H1 (cell line): ENCODE measurements at regions not wholly inside any gene's neighbourhood (a gene's known extent, or its start where the extent isn't known, plus 50 kb on each side); places are given as distances from the start of the nearest gene placed in this dataset.

Experiments
- CTCF ChIA-PET: fragments of 300-600 bp; sonication (Branson Sonifier 250); formaldehyde crosslinking; loops from one replicate; lab custom pipeline; 2021; ENCODE audit not compliant: partially characterized antibody; lab: Charles Lee
- POLR2A ChIA-PET: fragments of 300-600 bp; sonication (Branson Sonifier 250); formaldehyde crosslinking; loops from one replicate; lab custom pipeline; 2021; ENCODE audit warnings: inconsistent platforms; ENCODE audit not compliant: partially characterized antibody; lab: Charles Lee
- DNase-seq, 2 experiments: peaks; one replicate each; pipeline versions ENCODE4 v3.0.0 to v3.0.0-alpha.2; 2010 to 2022; ENCODE audit warnings: low spot score in 2 of 2, low read depth in 1 of 2, mixed read lengths in 1 of 2
- FAIRE-seq: peaks from 2 replicates; lab custom pipeline; 2011; peaks lifted over from hg19 to GRCh38; lab: Jason Lieb, UNC
- H2AFZ ChIP-seq: 2 replicates; pipeline ENCODE4 v1.8.1; 2012; ENCODE audit warnings: low read length, inconsistent platforms
- H2AK5ac ChIP-seq: 2 replicates; pipeline ENCODE4 v1.6.1; 2013; ENCODE audit warnings: low read depth, low read length
- H2BK120ac ChIP-seq: replicated peaks from 2 replicates; pipeline ENCODE3; 2013; ENCODE audit warnings: low read depth, low read length, inconsistent platforms
- H2BK12ac ChIP-seq: 2 replicates; pipeline ENCODE4 v1.6.1; 2013; ENCODE audit warnings: low read depth, low read length
- H2BK15ac ChIP-seq: 2 replicates; pipeline ENCODE4 v1.6.1; 2013; ENCODE audit warnings: low read length
- H2BK20ac ChIP-seq: 2 replicates; pipeline ENCODE4 v1.6.1; 2013; ENCODE audit warnings: low read length
- H2BK5ac ChIP-seq: 2 replicates; pipeline ENCODE4 v1.6.1; 2013; ENCODE audit warnings: low read depth, low read length
- H3K14ac ChIP-seq: 2 replicates; pipeline ENCODE4 v1.6.1; 2013; ENCODE audit warnings: inconsistent platforms; ENCODE audit not compliant: insufficient read length
- H3K18ac ChIP-seq: 2 replicates; pipeline ENCODE4 v1.6.1; 2013; ENCODE audit warnings: low read length; ENCODE audit errors: extremely low read depth
- H3K23ac ChIP-seq: 2 replicates; pipeline ENCODE4 v1.6.1; 2013; ENCODE audit warnings: inconsistent platforms; ENCODE audit not compliant: insufficient read length
- H3K23me2 ChIP-seq: 2 replicates; pipeline ENCODE4 v1.6.1; 2013; ENCODE audit warnings: low read depth, low read length
- H3K27ac ChIP-seq: 2 replicates; pipeline ENCODE4 v1.6.1; 2011; ENCODE audit warnings: low read depth, low read length, inconsistent platforms
- H3K27me3 ChIP-seq, 4 experiments: replicated peaks in 1 of 4; 1 replicate in 1 of 4; 2 replicates in 3 of 4; pipeline versions ENCODE4 v1.6.1 to v1.8.1; 2011 to 2013; ENCODE audit warnings: low read length in 3 of 4, mild to moderate bottlenecking in 3 of 4, inconsistent platforms in 2 of 4, mixed read lengths in 2 of 4, moderate library complexity in 1 of 4; ENCODE audit not compliant: control insufficient read depth in 3 of 4, insufficient read depth in 3 of 4; ENCODE audit errors: extremely low read depth in 1 of 4
- H3K36me3 ChIP-seq, 4 experiments: 2 replicates each; pipeline versions ENCODE4 v1.6.1 to v1.8.1; 2011 to 2013; ENCODE audit warnings: mild to moderate bottlenecking in 4 of 4, low read length in 3 of 4, moderate library complexity in 2 of 4, control low read depth in 1 of 4, inconsistent platforms in 1 of 4; ENCODE audit not compliant: insufficient read depth in 4 of 4, control insufficient read depth in 2 of 4
- H3K4ac ChIP-seq: replicated peaks from 2 replicates; pipeline ENCODE3; 2013; ENCODE audit warnings: low read length, low read depth, mixed read lengths, inconsistent platforms; ENCODE audit not compliant: insufficient read length
- H3K4me1 ChIP-seq, 4 experiments: replicated peaks in 1 of 4; 1 replicate in 1 of 4; 2 replicates in 3 of 4; pipeline versions ENCODE4 v1.6.1 to v1.8.1; 2011 to 2013; ENCODE audit warnings: low read length in 3 of 4, inconsistent platforms in 2 of 4, mixed read lengths in 1 of 4; ENCODE audit not compliant: insufficient read depth in 4 of 4, control insufficient read depth in 3 of 4
- H3K4me2 ChIP-seq, 2 experiments: 2 replicates each; pipeline versions ENCODE4 v1.6.1 to v1.8.1; 2011 to 2013; ENCODE audit warnings: low read depth in 2 of 2, low read length in 2 of 2, control low read depth in 1 of 2, inconsistent platforms in 1 of 2, mild to moderate bottlenecking in 1 of 2; ENCODE audit not compliant: insufficient read depth in 1 of 2
- H3K4me3 ChIP-seq, 4 experiments: fragments of 200-600, 300-600 bp in 1 of 4; sonication (generic), shearing (Covaris generic), sonication (Bioruptor Twin) in 1 of 4; 2 replicates each; pipeline versions ENCODE4 v1.5.1 to v1.8.1; 2011 to 2016; ENCODE audit warnings: low read length in 4 of 4, low read depth in 3 of 4, control low read depth in 2 of 4, inconsistent platforms in 2 of 4, mild to moderate bottlenecking in 2 of 4, mixed read lengths in 1 of 4, moderate library complexity in 1 of 4; ENCODE audit not compliant: insufficient read depth in 2 of 4; ENCODE audit errors: extremely low read depth in 1 of 4
- H3K56ac ChIP-seq: replicated peaks from 2 replicates; pipeline ENCODE3; 2013; ENCODE audit warnings: low read depth, mild to moderate bottlenecking, mixed read lengths, low read length, inconsistent platforms; ENCODE audit not compliant: insufficient read length
- H3K79me1 ChIP-seq: 2 replicates; pipeline ENCODE4 v1.6.1; 2013; ENCODE audit warnings: low read depth, low read length, control low read depth
- H3K79me2 ChIP-seq, 2 experiments: 2 replicates each; pipeline versions ENCODE4 v1.6.1 to v1.8.1; 2012 to 2013; ENCODE audit warnings: low read length in 2 of 2, mild to moderate bottlenecking in 2 of 2, inconsistent platforms in 1 of 2; ENCODE audit not compliant: insufficient read depth in 2 of 2, control insufficient read depth in 1 of 2
- H3K9ac ChIP-seq, 4 experiments: replicated peaks in 1 of 4; 1 replicate in 1 of 4; 2 replicates in 3 of 4; pipeline versions ENCODE4 v1.6.1 to v1.8.1; 2011 to 2013; ENCODE audit warnings: low read depth in 3 of 4, low read length in 3 of 4, control low read depth in 2 of 4, mild to moderate bottlenecking in 2 of 4, moderate library complexity in 2 of 4, inconsistent platforms in 1 of 4; ENCODE audit errors: extremely low read depth in 1 of 4
- H3K9me3 ChIP-seq, 2 experiments: 2 replicates each; pipeline versions ENCODE4 v1.6.1 to v1.8.1; 2012 to 2013; ENCODE audit warnings: mild to moderate bottlenecking in 2 of 2, moderate library complexity in 2 of 2, control low read depth in 1 of 2, inconsistent platforms in 1 of 2, low read depth in 1 of 2, low read length in 1 of 2, mixed read lengths in 1 of 2; ENCODE audit not compliant: insufficient read depth in 2 of 2
- H4K20me1 ChIP-seq, 2 experiments: replicated peaks in 1 of 2; 2 replicates each; pipeline versions ENCODE3 to v1.8.1; 2011 to 2013; ENCODE audit warnings: inconsistent platforms in 2 of 2, low read length in 2 of 2, mild to moderate bottlenecking in 1 of 2; ENCODE audit not compliant: insufficient read depth in 2 of 2, control insufficient read depth in 1 of 2
- H4K5ac ChIP-seq: 2 replicates; pipeline ENCODE4 v1.6.1; 2013; ENCODE audit warnings: low read length, low read depth, mixed read lengths, inconsistent platforms; ENCODE audit not compliant: insufficient read length
- H4K8ac ChIP-seq: 2 replicates; pipeline ENCODE4 v1.8.0; 2013; ENCODE audit warnings: mild to moderate bottlenecking, moderate library complexity, low read length, inconsistent platforms; ENCODE audit not compliant: insufficient read depth; ENCODE audit errors: extremely low read depth
- H4K91ac ChIP-seq: replicated peaks from 2 replicates; pipeline ENCODE3; 2013; ENCODE audit warnings: low read length, mixed read lengths, inconsistent platforms; ENCODE audit not compliant: insufficient read length
- ASH2L ChIP-seq: fragments of 200-600, 300-600 bp; sonication (generic); IDR thresholded peaks from one replicate; pipeline ENCODE4 v1.7.1; 2017; ENCODE audit warnings: low read length
- CBX8 ChIP-seq: fragments of 300-800, 300-1000 bp; sonication (generic); IDR thresholded peaks from 2 replicates; pipeline ENCODE4 v1.7.1; 2016; ENCODE audit warnings: low read depth, low read length, borderline replicate concordance
- CHD1 ChIP-seq: IDR thresholded peaks from 2 replicates; pipeline ENCODE4 v1.6.1; 2012; ENCODE audit warnings: low read depth, low read length, improper control_type of control experiment
- CTBP2 ChIP-seq: IDR thresholded peaks from 2 replicates; pipeline ENCODE4 v1.7.0; 2011; ENCODE audit warnings: borderline replicate concordance, mild to moderate bottlenecking, moderate library complexity, mixed read lengths, low read length; ENCODE audit not compliant: insufficient read depth, insufficient read length
- EGR1 ChIP-seq: IDR thresholded peaks from 2 replicates; pipeline ENCODE4 v1.6.1; 2011; ENCODE audit warnings: low read depth, low read length, borderline replicate concordance
- JUN ChIP-seq: IDR thresholded peaks from 2 replicates; pipeline ENCODE4 v1.6.1; 2011; ENCODE audit warnings: low read depth, mild to moderate bottlenecking, improper control_type of control experiment, low read length
- KDM1A ChIP-seq: fragments of 200-600, 300-600 bp; sonication (generic); IDR thresholded peaks from 2 replicates; pipeline ENCODE4 v1.7.1; 2016; ENCODE audit warnings: mild to moderate bottlenecking, low read length, borderline replicate concordance
- KDM4A ChIP-seq: IDR thresholded peaks from one replicate; pipeline ENCODE4 v1.7.1; 2012; ENCODE audit warnings: low read depth, mild to moderate bottlenecking, moderate library complexity, low read length, inconsistent platforms; ENCODE audit not compliant: severe bottlenecking
- PHF8 ChIP-seq: fragments of 200-600 bp; sonication (generic); conservative IDR thresholded peaks from 2 replicates; pipeline ENCODE4 v1.7.1; 2012; ENCODE audit warnings: low read depth, mild to moderate bottlenecking, inconsistent platforms, low read length, moderate library complexity
- RAD21 ChIP-seq, 2 experiments: IDR thresholded peaks in 1 of 2; conservative IDR thresholded peaks in 1 of 2; 2 replicates each; pipeline ENCODE4 v1.6.1; 2011; ENCODE audit warnings: low read depth in 2 of 2, low read length in 2 of 2, improper control_type of control experiment in 1 of 2, inconsistent platforms in 1 of 2, mild to moderate bottlenecking in 1 of 2, moderate library complexity in 1 of 2
- SIRT6 ChIP-seq: IDR thresholded peaks from one replicate; pipeline ENCODE4 v1.7.1; 2012; ENCODE audit warnings: low read length, inconsistent platforms
- SIX5 ChIP-seq: IDR thresholded peaks from 2 replicates; pipeline ENCODE4 v1.6.1; 2011; ENCODE audit warnings: mild to moderate bottlenecking, low read depth, low read length
- TF ChIP-seq, protein P1 (sequence below): IDR thresholded peaks from 2 replicates; pipeline ENCODE4 v1.6.1; 2011; ENCODE audit warnings: low read length, improper control_type of control experiment
- TF ChIP-seq, protein P2 (sequence below): IDR thresholded peaks from 2 replicates; pipeline ENCODE4 v1.6.1; 2012; ENCODE audit warnings: inconsistent platforms

GRCh38 chr15:81774309-81774708 is 271.5 kb downstream of the MEX3B start:
- Histone ChIP-seq H4K5ac (no peak overlapping the region), H3K36me3 (no peaks in the 10 kb centered on the region), H2BK5ac (no peak overlapping the region), H2AK5ac (no peak overlapping the region), H3K4me2 (no peak overlapping the region), H3K23ac (no peak overlapping the region), H2BK120ac (no peak overlapping the region), H3K23me2 (no peaks in the 10 kb centered on the region), H3K9me3 (no peaks in the 10 kb centered on the region), H2BK20ac (no peak overlapping the region), H3K79me2 (no peaks in the 10 kb centered on the region), H3K18ac (no peak overlapping the region), H2AFZ (no peak overlapping the region)
- DNase-seq, result no peak
- FAIRE-seq, result no peak
- POLR2A ChIA-PET, result no interaction called here
- TF ChIP-seq SIX5 (no peak), JUN (no peak), KDM1A (no peak), CHD1 (no peak), CBX8 (no peak), RAD21 (IDR thresholded peaks at IDR 0.05 in 1 of 2, conservative IDR thresholded peaks at IDR 0.05 in 1 of 2; ENCODE audit: low read depth in 2 of 2, low read length in 2 of 2) (no peak), EGR1 (no peak), ASH2L (no peak), CTBP2 (no peak), PHF8 (no peak), KDM4A (no peak), SIRT6 (no peak)
- TF ChIP-seq, protein P1, sequence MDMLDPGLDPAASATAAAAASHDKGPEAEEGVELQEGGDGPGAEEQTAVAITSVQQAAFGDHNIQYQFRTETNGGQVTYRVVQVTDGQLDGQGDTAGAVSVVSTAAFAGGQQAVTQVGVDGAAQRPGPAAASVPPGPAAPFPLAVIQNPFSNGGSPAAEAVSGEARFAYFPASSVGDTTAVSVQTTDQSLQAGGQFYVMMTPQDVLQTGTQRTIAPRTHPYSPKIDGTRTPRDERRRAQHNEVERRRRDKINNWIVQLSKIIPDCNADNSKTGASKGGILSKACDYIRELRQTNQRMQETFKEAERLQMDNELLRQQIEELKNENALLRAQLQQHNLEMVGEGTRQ, result no peak
- TF ChIP-seq, protein P2, sequence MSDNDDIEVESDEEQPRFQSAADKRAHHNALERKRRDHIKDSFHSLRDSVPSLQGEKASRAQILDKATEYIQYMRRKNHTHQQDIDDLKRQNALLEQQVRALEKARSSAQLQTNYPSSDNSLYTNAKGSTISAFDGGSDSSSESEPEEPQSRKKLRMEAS, result no peak
- TF ChIP-seq, all 59 proteins: peak for 0
- Histone ChIP-seq H3K4ac (no peak overlapping the region), H3K4me1 (no peaks in the 10 kb centered on the region), H2BK15ac (no peak overlapping the region), H3K79me1 (no peaks in the 10 kb centered on the region), H4K20me1 (peaks cover 0 to 3% of the 10 kb centered on the region in 2 experiments), H3K56ac (no peak overlapping the region), H3K9ac (no peak overlapping the region), H4K91ac (no peak overlapping the region), H2BK12ac (no peak overlapping the region), H3K27ac (no peak overlapping the region), H3K27me3 (no peaks in the 10 kb centered on the region), H4K8ac (no peak overlapping the region), H3K14ac (no peak overlapping the region), H3K4me3 (no peak overlapping the region)
- CTCF ChIA-PET, result interaction anchor here (0.9 kb wide), 1 partner anchor 56 kb away, joined by 3 read pairs; no protein-coding TSS in a partner anchor
